HL-60 (cell line): ENCODE measurements at regions not wholly inside any gene's neighbourhood (a gene's known extent, or its start where the extent isn't known, plus 50 kb on each side); places are given as distances from the start of the nearest gene placed in this dataset.

Experiments used
- DNase-seq, 2 experiments: peaks; one replicate each; pipeline ENCODE4 v3.0.0-alpha.2; 2010 to 2020; ENCODE audit warnings: low read depth in 1 of 2, low spot score in 1 of 2
- H3K27ac ChIP-seq: fragments of 250-450 bp; sonication (Bioruptor Pico); replicated peaks from 2 replicates; pipeline ENCODE4 v1.5.1; 2020; ENCODE audit warnings: mild to moderate bottlenecking, moderate library complexity
- H3K27me3 ChIP-seq: fragments of 250-450 bp; sonication (Bioruptor Pico); 2 replicates; pipeline ENCODE4 v1.5.1; 2021; ENCODE audit warnings: mild to moderate bottlenecking, moderate library complexity; ENCODE audit not compliant: insufficient read depth, poor library complexity, severe bottlenecking
- H3K4me3 ChIP-seq: replicated peaks from 2 replicates; pipeline ENCODE4 v1.5.1; 2011; ENCODE audit warnings: mild to moderate bottlenecking, control low read depth, low read length; ENCODE audit not compliant: insufficient read depth
- GABPA ChIP-seq: IDR thresholded peaks from 2 replicates; pipeline ENCODE4 v1.6.1; 2012; ENCODE audit warnings: low read depth
- POLR2AphosphoS5 ChIP-seq: IDR thresholded peaks from 2 replicates; pipeline ENCODE4 v1.6.1; 2012; ENCODE audit warnings: low read depth
- REST ChIP-seq: IDR thresholded peaks from 2 replicates; pipeline ENCODE4 v1.6.1; 2012; ENCODE audit warnings: low read depth; ENCODE audit not compliant: insufficient replicate concordance
- SPI1 ChIP-seq: IDR thresholded peaks from 2 replicates; pipeline ENCODE4 v1.6.1; 2012; ENCODE audit warnings: low read depth, mild to moderate bottlenecking, borderline replicate concordance
- TF ChIP-seq, protein P1 (sequence below): IDR thresholded peaks from one replicate; pipeline ENCODE4 v1.5.1; 2011; ENCODE audit warnings: low read length, control low read depth, inconsistent platforms; ENCODE audit not compliant: insufficient read depth

GRCh38 chr4:111676533-111676932 lies 468.7 kb upstream of the FAM241A start:
- no peak for DNase-seq
- no peak overlapping the region for H3K27ac ChIP-seq
- no peaks in the 10 kb centered on the region for H3K27me3 ChIP-seq
- no peak for TF ChIP-seq GABPA
- TF ChIP-seq, protein P1, sequence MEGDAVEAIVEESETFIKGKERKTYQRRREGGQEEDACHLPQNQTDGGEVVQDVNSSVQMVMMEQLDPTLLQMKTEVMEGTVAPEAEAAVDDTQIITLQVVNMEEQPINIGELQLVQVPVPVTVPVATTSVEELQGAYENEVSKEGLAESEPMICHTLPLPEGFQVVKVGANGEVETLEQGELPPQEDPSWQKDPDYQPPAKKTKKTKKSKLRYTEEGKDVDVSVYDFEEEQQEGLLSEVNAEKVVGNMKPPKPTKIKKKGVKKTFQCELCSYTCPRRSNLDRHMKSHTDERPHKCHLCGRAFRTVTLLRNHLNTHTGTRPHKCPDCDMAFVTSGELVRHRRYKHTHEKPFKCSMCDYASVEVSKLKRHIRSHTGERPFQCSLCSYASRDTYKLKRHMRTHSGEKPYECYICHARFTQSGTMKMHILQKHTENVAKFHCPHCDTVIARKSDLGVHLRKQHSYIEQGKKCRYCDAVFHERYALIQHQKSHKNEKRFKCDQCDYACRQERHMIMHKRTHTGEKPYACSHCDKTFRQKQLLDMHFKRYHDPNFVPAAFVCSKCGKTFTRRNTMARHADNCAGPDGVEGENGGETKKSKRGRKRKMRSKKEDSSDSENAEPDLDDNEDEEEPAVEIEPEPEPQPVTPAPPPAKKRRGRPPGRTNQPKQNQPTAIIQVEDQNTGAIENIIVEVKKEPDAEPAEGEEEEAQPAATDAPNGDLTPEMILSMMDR, result no peak
- no peak for TF ChIP-seq REST
- no peak for TF ChIP-seq SPI1
- H3K4me3 ChIP-seq, result no peak overlapping the region

DNA sequence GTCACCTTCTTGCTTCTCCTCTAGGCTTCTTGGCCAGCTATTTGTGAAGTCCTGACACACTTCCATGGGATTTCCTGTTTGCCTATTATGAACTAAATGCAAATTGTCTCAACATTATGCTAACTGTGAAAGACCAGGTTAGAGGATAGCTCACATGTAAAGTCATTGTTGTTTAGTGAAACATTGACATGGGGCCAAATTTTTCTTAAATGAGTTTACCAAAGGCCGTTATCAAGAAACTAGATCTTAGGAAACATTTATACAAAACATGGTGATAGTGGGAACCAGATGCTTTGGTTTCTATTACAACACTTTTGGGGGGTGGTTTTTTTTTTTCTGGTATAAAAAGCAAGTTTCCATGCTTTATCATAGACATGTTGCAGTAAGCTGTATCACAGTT lies 466.8 kb upstream of the FAM241A start:
- Histone ChIP-seq H3K4me3 (no peak overlapping the region), H3K27ac (no peak overlapping the region), H3K27me3 (no peaks in the 10 kb centered on the region)
- no peak for TF ChIP-seq GABPA
- TF ChIP-seq POLR2AphosphoS5, result no peak
- TF ChIP-seq SPI1, result no peak
- TF ChIP-seq, protein P1, result no peak
- TF ChIP-seq REST, result no peak
- no peak for DNase-seq

DNA sequence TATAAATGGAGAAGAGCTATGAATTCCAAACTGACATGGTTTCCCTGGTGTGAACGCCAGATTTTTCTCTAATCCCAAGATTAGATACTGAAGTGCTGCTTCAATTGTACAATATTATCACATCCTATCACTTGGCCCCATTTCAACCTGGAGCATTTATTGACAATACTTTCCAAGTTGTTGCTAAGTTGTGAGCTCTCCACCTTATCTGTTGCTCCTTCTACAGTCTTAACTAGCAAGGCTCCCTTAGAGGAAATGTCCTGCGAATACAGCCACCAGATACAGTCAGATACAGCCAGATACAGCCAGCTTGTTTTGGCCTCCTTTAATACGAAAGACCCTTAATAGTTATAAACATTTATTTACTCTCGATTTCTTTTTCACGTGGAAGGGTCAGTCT lies 466.3 kb upstream of the FAM241A start:
- DNase-seq, result no peak
- no peak overlapping the region for H3K4me3 ChIP-seq
- no peak overlapping the region for H3K27ac ChIP-seq

More for the DNA sequence above, 466.3 kb upstream of the FAM241A start:
- TF ChIP-seq GABPA (no peak), REST (no peak), SPI1 (no peak), POLR2AphosphoS5 (no peak)
- TF ChIP-seq, protein P1, result no peak
- no peaks in the 10 kb centered on the region for H3K27me3 ChIP-seq
